ENCODE measurements at regions not wholly inside any gene's neighbourhood (a gene's known extent, or its start where the extent isn't known, plus 50 kb on each side); places are given as distances from the start of the nearest gene placed in this dataset.

DNA sequence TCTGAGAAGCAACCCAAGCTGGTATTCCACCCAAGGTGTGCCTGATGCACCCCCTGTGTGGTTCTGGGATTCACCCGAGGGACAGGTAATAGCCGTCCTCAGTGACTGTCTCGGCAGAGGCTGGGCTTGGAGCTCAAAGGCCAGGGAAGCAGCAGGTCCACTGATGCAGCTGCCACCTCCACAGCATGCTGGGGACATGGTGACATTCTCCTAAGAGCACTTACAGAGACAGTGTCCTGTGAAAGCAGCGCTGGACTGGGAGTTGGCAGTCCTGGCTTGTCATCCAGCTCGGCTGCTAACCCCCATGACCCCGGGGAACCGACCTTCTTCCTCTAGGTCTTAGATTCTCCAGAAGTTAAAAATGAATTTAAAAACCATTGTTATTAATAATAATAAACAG, 72.8 kb downstream of the RPUSD4 start:
- DNase-seq: no peak
- intact Hi-C loops (cut with DNase I; ENCODE audit: low total_unique reads): no loop called here
- WGBS, 2 donors: 76 to 79% methylated on average over 7 of the region's 7 CpGs
- Histone ChIP-seq H3K27ac (no peak overlapping the region), H3K36me3 (ENCODE audit: low read depth, missing control alignments) (no peaks in the 10 kb centered on the region), H3K4me3 (no peak overlapping the region), H3K4me1 (peaks cover 44% of the 10 kb centered on the region), H3K9me3 (no peaks in the 10 kb centered on the region), H3K27me3 (no peaks in the 10 kb centered on the region)
- TF ChIP-seq, protein P1, sequence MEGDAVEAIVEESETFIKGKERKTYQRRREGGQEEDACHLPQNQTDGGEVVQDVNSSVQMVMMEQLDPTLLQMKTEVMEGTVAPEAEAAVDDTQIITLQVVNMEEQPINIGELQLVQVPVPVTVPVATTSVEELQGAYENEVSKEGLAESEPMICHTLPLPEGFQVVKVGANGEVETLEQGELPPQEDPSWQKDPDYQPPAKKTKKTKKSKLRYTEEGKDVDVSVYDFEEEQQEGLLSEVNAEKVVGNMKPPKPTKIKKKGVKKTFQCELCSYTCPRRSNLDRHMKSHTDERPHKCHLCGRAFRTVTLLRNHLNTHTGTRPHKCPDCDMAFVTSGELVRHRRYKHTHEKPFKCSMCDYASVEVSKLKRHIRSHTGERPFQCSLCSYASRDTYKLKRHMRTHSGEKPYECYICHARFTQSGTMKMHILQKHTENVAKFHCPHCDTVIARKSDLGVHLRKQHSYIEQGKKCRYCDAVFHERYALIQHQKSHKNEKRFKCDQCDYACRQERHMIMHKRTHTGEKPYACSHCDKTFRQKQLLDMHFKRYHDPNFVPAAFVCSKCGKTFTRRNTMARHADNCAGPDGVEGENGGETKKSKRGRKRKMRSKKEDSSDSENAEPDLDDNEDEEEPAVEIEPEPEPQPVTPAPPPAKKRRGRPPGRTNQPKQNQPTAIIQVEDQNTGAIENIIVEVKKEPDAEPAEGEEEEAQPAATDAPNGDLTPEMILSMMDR (IDR thresholded peaks at IDR 0.05): no peak
- TF ChIP-seq POLR2A (IDR thresholded peaks at IDR 0.05): no peak

DNA sequence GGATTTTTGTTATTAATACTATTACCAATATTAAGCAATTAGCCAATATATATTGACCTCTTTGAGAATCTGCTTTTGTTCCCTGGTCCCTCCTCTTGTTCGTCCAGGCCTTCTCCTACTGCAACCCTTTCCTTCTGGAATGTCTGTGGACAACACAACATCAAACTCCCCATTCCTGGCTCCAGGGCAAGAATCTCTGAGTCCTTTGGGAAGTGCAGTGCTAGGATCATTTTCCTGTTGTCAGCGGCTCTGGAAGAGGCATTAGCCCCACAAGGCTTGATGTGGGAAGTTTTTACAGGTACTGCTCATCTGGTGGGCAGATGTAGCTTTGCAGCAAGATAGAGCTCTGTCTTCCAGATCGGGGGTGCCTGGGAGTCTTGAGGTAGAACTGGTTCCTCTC, 74.3 kb downstream of the RPUSD4 start:
- H3K4me1 ChIP-seq: peaks cover 47% of the 10 kb centered on the region
- no peak overlapping the region for H3K4me3 ChIP-seq
- TF ChIP-seq POLR2A (IDR thresholded peaks at IDR 0.05): no peak
- TF ChIP-seq, protein P1 (IDR thresholded peaks at IDR 0.05): no peak
- H3K27ac ChIP-seq: no peak overlapping the region
- no peaks in the 10 kb centered on the region for H3K36me3 ChIP-seq (ENCODE audit: low read depth, missing control alignments)
- intact Hi-C loops (cut with DNase I; ENCODE audit: low total_unique reads): no loop called here
- 44 to 69% methylated on average over 3 of the region's 3 CpGs for WGBS, 2 donors
- H3K9me3 ChIP-seq: no peaks in the 10 kb centered on the region
- DNase-seq: no peak
- H3K27me3 ChIP-seq: no peaks in the 10 kb centered on the region

DNA sequence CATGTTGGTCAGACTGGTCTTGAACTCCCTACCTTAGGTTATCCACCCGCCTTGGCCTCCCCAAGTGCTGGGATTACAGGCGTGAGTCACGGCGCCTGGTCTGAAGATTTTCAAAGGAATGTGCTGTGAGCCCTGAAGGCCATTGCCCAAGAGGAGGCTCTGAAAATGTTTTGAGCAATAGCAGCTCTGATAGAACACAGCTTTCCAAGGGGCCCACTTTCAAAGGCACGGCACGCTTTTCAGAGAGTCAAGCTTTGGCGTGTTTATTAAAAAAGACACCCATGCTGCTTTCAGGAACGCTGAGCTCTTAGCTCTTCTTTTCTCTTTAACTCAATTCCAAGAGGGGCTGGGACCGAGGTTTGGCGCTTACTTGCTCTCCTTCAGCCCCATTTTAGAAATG, 73.8 kb upstream of the CDON start:
- TF ChIP-seq, protein P1 (IDR thresholded peaks at IDR 0.05): no peak
- no peak for TF ChIP-seq POLR2A (IDR thresholded peaks at IDR 0.05)
- no peak for DNase-seq
- H3K27me3 ChIP-seq: no peaks in the 10 kb centered on the region
- 69 to 71% methylated on average over 10 of the region's 10 CpGs for WGBS, 2 donors
- intact Hi-C loops (cut with DNase I; ENCODE audit: low total_unique reads): no loop called here
- H3K27ac ChIP-seq: no peak overlapping the region
- peaks cover 47% of the 10 kb centered on the region for H3K4me1 ChIP-seq
- H3K9me3 ChIP-seq: no peaks in the 10 kb centered on the region
- no peak overlapping the region for H3K4me3 ChIP-seq
- no peaks in the 10 kb centered on the region for H3K36me3 ChIP-seq (ENCODE audit: low read depth, missing control alignments)

- 51 to 58% methylated on average over 20 of the region's 20 CpGs for WGBS, 2 donors
- TF ChIP-seq, protein P1 (IDR thresholded peaks at IDR 0.05): no peak
- no peak for TF ChIP-seq POLR2A (IDR thresholded peaks at IDR 0.05)
- no peak for DNase-seq
- Histone ChIP-seq H3K36me3 (ENCODE audit: low read depth, missing control alignments) (no peaks in the 10 kb centered on the region), H3K27me3 (no peaks in the 10 kb centered on the region), H3K4me3 (no peak overlapping the region), H3K4me1 (peaks cover 38% of the 10 kb centered on the region), H3K27ac (no peak overlapping the region), H3K9me3 (no peaks in the 10 kb centered on the region)
- intact Hi-C loops (cut with DNase I; ENCODE audit: low total_unique reads): no loop called here
Measured at GRCh38 chr11:126135235-126136176, 72.8 kb upstream of the CDON start.

All from testis (tissue), 2 donors.